Kidney (tissue), 13 donors: ENCODE measurements at regions not wholly inside any gene's neighbourhood (a gene's known extent, or its start where the extent isn't known, plus 50 kb on each side); places are given as distances from the start of the nearest gene placed in this dataset.

Experiments used
- DNase-seq, 5 donors: peaks; one replicate each; pipeline ENCODE4 v3.0.0-alpha.2; 2013 to 2020
- FAIRE-seq: peaks from 2 replicates; lab custom pipeline; 2012; peaks lifted over from hg19 to GRCh38; lab: Jason Lieb, UNC
- H3K27ac ChIP-seq, 2 donors: one replicate each; pipeline ENCODE4 v1.7.0; 2013; ENCODE audit warnings: low read depth in 2 of 2, low read length in 2 of 2, inconsistent platforms in 1 of 2
- H3K27me3 ChIP-seq: one replicate; pipeline ENCODE4 v1.7.1; 2013; ENCODE audit warnings: low read length, inconsistent platforms; ENCODE audit not compliant: control insufficient read depth, insufficient read depth
- H3K36me3 ChIP-seq, 3 donors: one replicate each; pipeline versions ENCODE4 v1.7.0 to v1.7.1; 2013; ENCODE audit warnings: low read length in 3 of 3, control low read depth in 1 of 3, inconsistent platforms in 1 of 3; ENCODE audit not compliant: insufficient read depth in 3 of 3, control insufficient read depth in 2 of 3
- H3K4me1 ChIP-seq, 3 donors: one replicate each; pipeline versions ENCODE4 v1.7.0 to v1.7.1; 2013; ENCODE audit warnings: low read length in 3 of 3, inconsistent platforms in 1 of 3, low read depth in 1 of 3; ENCODE audit not compliant: control insufficient read depth in 2 of 3, insufficient read depth in 2 of 3
- H3K4me3 ChIP-seq, 3 donors: one replicate each; pipeline versions ENCODE4 v1.7.0 to v1.8.1; 2013; ENCODE audit warnings: low read length in 3 of 3, control low read depth in 1 of 3, inconsistent platforms in 1 of 3
- H3K9ac ChIP-seq, 3 donors: one replicate each; pipeline versions ENCODE4 v1.7.0 to v1.7.1; 2013; ENCODE audit warnings: low read length in 3 of 3, control low read depth in 1 of 3, inconsistent platforms in 1 of 3
- H3K9me3 ChIP-seq, 3 donors: one replicate each; pipeline versions ENCODE4 v1.7.0 to v1.7.1; 2013; ENCODE audit warnings: low read length in 3 of 3, control low read depth in 1 of 3, inconsistent platforms in 1 of 3; ENCODE audit not compliant: control insufficient read depth in 2 of 3, insufficient read depth in 1 of 3
- intact Hi-C: fragments of 100-400 bp; cut with DNase I; formaldehyde crosslinking; loops from one replicate; pipeline ENCODE4 v1.11.1; 2022
- TF ChIP-seq, protein P1 (sequence below): IDR thresholded peaks from 3 replicates; pipeline ENCODE4 v1.5.1; 2012; ENCODE audit warnings: mild to moderate bottlenecking, moderate library complexity, borderline replicate concordance; ENCODE audit not compliant: insufficient read depth; ENCODE audit errors: extremely low read depth
- donor health status: control.
- donor health status: control.
- donor health status: control.
- donor health status: control.
- donor health status: control.
- donor health status: DM: yes; HTN: yes; CAD: no.
- donor health status: Normal renal cell carcinoma (clear cell type).

GRCh38 chr14:61108496-61109141 lies 127.6 kb downstream of the SLC38A6 start:
- intact Hi-C loops: no loop called here
- TF ChIP-seq, protein P1, sequence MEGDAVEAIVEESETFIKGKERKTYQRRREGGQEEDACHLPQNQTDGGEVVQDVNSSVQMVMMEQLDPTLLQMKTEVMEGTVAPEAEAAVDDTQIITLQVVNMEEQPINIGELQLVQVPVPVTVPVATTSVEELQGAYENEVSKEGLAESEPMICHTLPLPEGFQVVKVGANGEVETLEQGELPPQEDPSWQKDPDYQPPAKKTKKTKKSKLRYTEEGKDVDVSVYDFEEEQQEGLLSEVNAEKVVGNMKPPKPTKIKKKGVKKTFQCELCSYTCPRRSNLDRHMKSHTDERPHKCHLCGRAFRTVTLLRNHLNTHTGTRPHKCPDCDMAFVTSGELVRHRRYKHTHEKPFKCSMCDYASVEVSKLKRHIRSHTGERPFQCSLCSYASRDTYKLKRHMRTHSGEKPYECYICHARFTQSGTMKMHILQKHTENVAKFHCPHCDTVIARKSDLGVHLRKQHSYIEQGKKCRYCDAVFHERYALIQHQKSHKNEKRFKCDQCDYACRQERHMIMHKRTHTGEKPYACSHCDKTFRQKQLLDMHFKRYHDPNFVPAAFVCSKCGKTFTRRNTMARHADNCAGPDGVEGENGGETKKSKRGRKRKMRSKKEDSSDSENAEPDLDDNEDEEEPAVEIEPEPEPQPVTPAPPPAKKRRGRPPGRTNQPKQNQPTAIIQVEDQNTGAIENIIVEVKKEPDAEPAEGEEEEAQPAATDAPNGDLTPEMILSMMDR: no peak
- Histone ChIP-seq H3K4me3 (no peak overlapping the region), H3K27me3 (no peaks in the 10 kb centered on the region), H3K4me1 (peaks cover 0 to 7% (median 0%) of the 10 kb centered on the region in 3 donors), H3K9ac (no peak overlapping the region), H3K27ac (no peak overlapping the region), H3K9me3 (peaks cover 0 to 1% (median 0%) of the 10 kb centered on the region in 3 donors), H3K36me3 (no peaks in the 10 kb centered on the region)
- FAIRE-seq (no peak), DNase-seq (no peak)

- H3K36me3 ChIP-seq: no peaks in the 10 kb centered on the region
- DNase-seq (no peak), FAIRE-seq (no peak)
- H3K27ac ChIP-seq: no peak overlapping the region
- no peaks in the 10 kb centered on the region for H3K9me3 ChIP-seq
- H3K27me3 ChIP-seq: no peaks in the 10 kb centered on the region
- intact Hi-C loops: no loop called here
- H3K9ac ChIP-seq: no peak overlapping the region
- no peak overlapping the region for H3K4me3 ChIP-seq
- TF ChIP-seq, protein P1: no peak
- H3K4me1 ChIP-seq: peaks cover 0 to 7% (median 0%) of the 10 kb centered on the region in 3 donors
These were observed 126.9 kb downstream of the SLC38A6 start for GRCh38 chr14:61107869-61108493.

GRCh38 chr14:61106959-61107641 lies 126.1 kb downstream of the SLC38A6 start:
- Histone ChIP-seq H3K36me3 (no peaks in the 10 kb centered on the region), H3K4me3 (no peak overlapping the region), H3K9ac (no peak overlapping the region), H3K27me3 (no peaks in the 10 kb centered on the region), H3K27ac (no peak overlapping the region), H3K4me1 (peaks cover 0 to 7% (median 0%) of the 10 kb centered on the region in 3 donors), H3K9me3 (no peaks in the 10 kb centered on the region)
- TF ChIP-seq, protein P1: no peak
- FAIRE-seq (no peak), DNase-seq (no peak)
- intact Hi-C loops: no loop called here
